Stimulated activated CD4-positive, alpha-beta T cell treated with anti-CD3 and anti-CD28 coated beads, Interleukin-4, amount 100 ng/mL, for 48 hours (primary cell): ENCODE measurements at regions not wholly inside any gene's neighbourhood (a gene's known extent, or its start where the extent isn't known, plus 50 kb on each side); places are given as distances from the start of the nearest gene placed in this dataset.
"Not testable (repeated sequence)": the region's sequence is repeated elsewhere in the genome, so short reads cannot be mapped to it uniquely, and the experiment has no call there.

Experiments
- DNase-seq, 2 donors: peaks; one replicate each; pipeline ENCODE4 v3.0.0-alpha.2; 2020; ENCODE audit warnings: low read depth in 2 of 2

DNA sequence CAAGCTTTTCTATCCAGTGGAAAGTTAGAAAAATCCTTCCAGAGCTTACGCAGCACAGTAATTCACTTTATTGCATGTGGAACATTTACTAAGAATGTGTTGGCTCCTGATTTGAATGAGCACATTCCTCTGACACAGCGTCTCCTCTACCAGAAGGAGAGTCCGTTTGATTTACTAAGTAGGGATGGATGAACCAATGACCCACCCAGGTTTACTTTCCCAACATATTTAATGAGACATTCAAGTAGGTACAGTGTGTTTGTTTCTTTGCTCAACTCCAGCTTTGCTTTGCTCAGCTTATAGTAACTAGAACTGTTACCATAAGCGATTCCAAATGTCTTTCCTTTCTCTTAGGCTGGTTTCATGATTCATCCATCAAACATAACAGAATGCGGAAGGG lies 161.7 kb downstream of the SMARCA1 start:
- no peak for DNase-seq

DNA sequence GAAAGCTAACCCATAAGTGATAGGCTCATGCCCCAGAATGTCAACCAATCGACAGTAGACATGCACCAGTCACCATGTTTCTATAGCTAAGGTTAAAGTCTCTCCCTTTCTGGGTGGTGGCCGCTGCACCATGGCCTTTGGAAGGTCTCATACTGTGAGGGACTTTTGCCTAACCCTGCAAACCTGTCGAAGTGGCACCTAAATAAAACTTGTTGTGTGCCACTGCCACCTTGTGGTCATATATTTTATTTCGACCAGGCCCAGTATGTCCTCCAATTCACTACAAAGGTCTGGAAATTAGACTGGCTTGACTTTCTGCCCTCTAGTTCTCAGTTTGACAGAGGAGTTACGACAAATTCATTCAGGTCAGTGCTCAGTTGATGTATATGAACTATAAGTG lies 163.1 kb downstream of the SMARCA1 start:
- peak; percentile 5 to 10 for DNase-seq

DNA sequence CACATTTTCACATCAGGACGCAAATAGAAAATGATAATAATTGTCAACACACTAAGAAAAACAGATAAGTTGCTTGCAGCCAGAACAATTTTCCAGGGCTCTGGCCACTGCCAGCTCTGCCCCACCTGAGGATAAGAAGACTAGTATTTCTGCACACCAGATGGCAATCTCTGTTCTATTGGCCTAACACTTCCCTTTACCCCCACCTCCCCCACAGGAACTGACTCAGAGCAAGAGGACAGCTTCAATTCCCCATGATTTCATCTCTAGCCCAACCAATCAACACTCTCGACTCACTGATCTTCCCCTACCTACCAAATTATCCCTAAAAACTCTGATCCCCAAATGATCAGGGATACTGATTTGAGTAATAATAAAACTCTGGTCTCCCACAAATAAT lies 164.0 kb downstream of the SMARCA1 start:
- DNase-seq, result no peak

DNA sequence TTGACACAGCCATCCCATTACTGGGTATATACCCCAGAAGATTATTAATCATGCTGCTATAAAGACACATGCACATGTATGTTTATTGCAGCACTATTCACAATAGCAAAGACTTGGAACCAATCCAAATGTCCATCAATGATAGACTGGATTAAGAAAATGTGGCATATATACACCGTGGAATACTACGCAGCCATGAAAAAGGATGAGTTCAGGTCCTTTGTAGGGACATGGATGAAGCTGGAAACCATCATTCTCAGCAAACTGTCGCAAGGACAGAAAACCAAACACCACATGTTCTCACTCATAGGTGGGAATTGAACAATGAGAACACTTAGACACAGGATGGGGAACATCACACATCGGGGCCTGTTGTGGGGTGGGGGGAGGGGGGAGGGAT lies 165.9 kb downstream of the SMARCA1 start:
- not testable (repeated sequence) for DNase-seq

DNA sequence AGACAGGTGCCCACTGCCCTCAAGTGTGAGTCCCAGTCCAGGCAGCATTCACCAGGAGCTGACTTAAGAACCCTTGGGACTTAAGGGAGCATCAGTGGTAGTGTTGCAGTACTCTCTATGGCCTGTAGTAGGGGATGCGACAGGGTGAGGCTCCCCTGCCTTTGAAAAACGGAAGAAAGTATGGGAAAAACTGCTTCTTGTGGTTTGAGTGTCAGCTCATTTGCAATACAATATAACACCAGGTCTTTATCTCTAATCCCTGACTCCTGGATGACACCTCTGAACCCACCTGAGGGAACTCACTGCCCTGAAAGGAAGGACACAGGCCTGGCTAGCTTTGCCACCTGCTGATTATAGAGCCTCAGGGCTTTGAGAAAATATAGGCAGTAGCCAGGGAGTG lies 176.0 kb downstream of the SMARCA1 start:
- DNase-seq, result no peak

DNA sequence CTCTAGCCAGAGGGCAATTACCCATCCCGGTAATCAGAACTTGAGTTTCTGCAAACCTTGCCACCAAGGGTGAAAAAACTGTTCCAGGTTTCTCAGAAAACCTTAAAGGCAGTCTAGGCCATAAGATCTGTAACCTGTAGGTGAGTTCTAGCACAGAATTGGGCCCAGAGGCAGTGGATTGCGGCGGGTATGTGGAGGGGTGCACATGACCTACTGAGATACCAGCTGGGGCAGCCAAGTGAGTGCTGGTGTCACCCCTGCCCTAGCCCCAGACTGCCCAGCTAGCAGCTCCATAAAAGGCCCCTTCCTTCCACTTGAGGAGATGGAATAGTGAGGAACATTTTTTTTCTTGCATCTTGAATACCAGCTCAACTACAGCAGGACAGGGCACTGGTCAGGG lies 176.7 kb downstream of the SMARCA1 start:
- DNase-seq, result no peak

DNA sequence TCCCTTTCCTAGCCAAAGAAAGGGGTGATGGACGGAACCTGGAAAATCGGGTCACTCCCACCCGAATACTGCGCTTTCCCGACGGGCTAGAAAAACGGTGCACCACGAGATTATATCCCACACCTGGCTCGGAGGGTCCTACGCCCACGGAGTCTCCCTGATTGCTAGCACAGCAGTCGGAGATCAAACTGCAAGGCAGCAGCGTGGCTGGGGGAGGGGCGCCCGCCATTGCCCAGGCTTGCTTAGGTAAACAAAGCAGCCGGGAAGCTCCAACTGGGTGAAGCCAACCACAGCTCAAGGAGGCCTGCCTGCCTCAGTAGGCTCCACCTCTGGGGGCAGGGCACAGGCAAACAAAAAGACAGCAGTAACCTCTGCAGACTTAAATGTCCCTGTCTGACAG lies 186.0 kb downstream of the SMARCA1 start:
- DNase-seq, result not testable (repeated sequence)

DNA sequence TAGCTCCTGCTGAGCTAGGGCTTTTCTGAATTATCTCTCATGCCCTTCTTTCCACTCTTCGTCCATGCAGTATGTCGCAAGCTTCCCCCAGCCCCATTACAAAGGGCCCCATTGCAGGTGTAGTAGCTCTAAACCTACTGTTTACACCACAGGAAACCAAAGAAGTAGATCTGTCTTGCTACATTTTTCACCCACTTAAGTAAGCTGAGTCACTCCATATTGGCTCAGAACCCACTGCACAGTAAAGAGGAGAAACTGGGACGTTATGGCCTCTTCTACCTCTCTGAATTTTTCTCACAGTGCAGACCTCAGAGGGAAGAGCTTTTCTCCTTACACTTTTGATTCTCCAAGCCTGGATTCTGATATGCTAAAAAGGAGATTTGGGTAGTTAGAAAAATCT lies 200.2 kb downstream of the SMARCA1 start:
- no peak for DNase-seq

DNA sequence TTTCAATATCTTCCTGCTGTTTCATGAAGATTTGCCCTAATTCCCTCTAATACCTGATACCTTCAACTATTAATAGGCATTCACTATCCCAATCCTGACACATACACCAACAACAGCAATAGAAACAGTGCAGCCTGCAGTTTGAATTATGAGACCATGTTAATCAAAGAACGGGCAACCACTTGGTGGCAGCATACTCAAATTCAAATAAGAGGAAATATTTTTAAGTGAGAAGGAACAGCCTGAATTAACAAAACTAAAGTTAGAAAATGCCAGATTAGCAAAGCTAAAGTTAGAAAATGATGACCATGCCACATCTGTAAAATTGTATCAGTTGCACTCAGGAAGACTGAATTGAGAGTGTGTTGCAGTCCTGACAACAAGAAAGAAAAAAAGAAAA lies 204.9 kb downstream of the SMARCA1 start:
- DNase-seq, result no peak

DNA sequence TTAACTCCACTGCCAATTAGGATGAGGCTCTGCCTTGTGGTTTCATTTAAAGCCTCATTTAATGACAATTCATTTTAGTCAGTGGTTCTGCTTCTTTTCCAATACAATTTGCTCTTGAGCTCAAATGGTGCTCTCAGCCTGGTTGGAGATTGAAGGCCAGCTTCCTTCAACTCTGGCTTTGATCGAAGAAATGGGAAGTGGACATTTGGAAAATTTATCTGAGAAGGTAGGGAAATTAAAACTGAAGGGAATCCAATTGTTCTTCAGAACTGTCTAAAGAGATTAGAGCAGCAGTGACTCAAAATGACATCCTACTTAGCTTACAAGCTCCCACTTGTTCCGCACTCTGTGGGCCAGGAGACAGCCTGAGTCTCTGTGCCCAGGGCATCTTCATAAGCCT lies 206.8 kb downstream of the SMARCA1 start:
- no peak for DNase-seq

DNA sequence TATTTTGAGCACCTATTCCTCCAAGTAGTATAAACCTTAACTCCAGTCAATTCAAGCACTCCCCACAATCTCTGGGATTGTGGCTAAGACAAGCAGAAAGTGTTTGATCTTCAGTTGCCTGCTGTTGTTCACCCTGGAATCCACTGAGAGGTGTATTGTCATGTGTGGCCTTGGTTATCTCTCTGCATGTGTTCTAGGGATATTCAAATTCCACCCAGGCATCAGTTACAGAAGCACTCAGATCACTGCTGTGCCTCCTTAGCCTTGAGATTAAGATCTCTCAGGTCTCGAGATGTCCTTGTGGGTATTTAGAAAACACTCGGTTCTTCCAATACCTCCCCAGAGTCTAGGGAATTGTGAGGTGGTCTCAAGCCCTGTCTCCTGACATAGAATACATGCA lies 213.3 kb downstream of the SMARCA1 start:
- no peak for DNase-seq

DNA sequence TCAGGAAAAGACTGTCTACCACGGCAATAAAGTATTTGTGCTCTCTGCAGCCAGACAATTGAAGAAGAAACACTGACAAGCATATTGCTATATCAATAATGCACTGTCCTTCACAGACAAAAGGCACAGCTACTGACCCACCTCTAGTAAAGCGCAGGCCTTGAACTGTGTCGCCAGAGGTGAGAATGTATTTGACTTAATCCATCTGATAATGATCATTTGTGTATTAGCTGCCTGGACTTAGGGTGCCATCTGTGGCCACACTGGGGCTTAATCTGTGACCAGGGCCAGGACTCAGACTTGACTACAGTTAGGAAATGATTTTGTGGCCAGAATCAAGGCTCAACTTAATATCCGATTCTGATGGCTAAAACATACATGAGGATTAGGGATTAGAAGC lies 260.4 kb downstream of the SMARCA1 start:
- no peak for DNase-seq

DNA sequence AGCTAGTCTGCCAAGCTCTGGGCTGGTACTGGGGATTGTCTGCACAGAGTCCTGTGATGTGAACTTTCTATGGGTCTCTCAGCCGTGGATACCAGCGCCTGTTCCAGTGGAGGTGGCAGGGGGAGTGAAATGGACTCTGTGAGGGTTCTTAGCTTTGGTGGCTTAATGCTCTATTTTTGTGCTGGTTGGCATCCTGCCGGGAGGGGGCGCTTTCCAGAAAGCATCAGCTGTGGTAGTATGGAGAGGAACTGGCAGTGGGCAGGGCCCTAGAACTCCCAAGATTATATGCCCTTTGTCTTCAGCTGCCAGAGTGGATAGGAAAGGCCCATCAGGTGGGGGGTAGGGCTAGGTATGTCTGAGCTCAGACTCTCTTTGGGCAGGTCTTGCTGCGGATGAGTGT lies 267.8 kb downstream of the SMARCA1 start:
- not testable (repeated sequence) for DNase-seq

DNA sequence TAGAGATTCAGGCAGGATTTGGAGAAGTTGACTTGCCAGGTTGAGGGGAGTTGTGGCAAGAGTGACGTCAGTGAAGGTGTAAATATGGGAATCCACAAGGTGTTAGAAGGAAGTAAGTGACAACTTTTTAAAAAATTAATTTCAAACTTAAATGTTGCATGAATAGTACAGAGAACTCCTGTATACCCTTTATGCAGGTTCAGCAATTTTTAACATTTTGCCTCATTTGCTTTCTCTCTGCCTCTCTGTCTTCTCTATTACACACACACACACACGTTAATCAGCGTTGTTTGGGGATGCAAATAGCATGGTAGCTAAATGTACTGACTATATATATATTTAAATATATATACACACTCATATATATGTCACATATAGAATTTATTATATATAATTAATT lies 273.7 kb downstream of the SMARCA1 start:
- no peak for DNase-seq

DNA sequence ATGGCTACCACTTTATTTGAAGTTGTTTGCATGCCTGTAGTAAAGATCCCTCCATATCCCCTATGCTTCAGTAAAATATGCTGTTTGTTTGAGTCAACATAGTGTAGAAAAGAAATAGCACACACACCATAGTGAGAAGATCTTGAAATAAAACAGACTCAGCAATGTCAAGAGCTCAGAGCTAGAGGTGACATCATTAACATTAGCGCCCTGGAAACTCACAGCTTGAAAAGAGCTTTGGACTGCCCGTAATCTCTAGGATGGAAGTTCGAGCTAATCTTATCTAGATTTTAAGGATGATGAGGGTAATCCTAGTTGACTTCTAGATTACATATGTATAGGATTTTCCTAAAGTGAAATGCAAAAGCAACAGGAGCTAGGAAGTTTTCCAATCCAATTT lies 275.6 kb downstream of the SMARCA1 start:
- no peak for DNase-seq

DNA sequence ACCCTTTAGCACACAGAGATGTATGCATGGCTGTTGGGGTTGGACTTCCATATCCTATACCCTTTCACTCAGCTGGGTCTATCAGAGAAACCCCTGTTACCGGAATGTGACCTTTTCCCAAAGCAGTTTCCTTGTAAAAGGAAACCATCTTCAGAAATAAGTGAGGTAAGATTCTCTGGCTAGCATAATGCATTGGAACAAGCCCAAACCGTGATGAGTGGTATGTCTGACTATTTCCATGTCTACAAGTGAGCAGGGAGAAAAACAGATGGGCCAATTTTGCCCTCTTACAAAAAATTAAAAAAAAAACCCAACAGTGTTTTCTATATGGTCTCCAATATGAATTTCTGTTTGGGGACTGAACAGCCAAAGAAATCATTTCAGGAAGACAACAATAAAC lies 283.9 kb downstream of the SMARCA1 start:
- no peak for DNase-seq

DNA sequence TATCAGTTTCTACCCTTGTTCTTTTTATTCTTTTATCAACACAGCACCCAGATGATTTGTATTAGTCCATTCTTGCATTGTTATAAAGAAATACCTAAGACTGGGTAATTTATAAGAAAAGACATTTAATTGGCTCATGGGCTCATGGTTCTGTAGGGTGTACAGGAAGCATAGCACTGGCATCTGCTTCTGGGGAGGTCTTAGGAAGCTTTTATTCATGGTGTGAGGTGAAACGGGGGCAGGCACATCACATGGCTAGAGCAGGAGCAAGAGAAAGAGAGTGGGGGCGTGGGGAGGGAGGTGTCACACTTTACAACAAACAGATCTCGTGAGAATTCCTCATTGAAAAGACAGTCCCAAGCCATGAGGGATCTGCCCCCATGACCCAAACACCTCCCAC lies 285.3 kb downstream of the SMARCA1 start:
- no peak for DNase-seq

DNA sequence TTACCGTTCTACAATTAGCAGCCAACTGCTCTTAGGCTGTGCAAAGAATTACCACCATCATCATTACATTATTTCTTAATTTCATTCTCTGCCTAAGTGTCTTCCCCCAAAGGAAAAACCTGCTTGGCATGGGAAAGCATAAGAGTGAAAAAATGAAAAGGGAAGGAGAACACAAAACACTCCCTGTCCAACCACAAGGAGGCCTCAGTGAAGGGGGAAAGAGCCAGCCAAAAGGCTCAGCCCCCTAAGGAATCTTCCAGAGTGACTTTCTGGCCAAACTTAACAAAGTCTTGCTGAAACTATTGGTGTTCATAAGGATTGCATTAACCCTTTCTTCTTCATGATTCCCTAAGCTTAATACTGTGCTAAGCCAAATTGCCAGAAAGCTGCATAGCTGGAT lies 287.4 kb downstream of the SMARCA1 start:
- no peak for DNase-seq

DNA sequence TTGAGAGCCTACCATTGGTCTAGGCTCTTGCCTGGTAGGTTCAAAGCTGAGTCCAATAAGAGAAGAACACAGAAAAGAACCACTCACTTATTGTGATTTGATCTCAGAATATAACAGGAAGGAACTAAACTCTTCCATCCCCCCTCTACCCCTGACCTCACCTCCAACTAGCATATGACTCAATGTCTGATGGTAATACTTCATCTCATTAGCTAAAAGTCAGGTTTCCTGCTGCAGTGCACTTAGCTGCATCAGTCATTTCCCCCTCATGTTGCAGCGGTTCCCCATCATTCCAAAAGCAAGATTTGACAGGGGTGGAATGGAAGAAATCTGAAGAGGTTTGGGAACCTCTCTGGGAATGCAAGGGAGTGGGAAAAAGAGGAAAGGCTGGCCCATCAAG lies 289.5 kb downstream of the SMARCA1 start:
- no peak for DNase-seq

DNA sequence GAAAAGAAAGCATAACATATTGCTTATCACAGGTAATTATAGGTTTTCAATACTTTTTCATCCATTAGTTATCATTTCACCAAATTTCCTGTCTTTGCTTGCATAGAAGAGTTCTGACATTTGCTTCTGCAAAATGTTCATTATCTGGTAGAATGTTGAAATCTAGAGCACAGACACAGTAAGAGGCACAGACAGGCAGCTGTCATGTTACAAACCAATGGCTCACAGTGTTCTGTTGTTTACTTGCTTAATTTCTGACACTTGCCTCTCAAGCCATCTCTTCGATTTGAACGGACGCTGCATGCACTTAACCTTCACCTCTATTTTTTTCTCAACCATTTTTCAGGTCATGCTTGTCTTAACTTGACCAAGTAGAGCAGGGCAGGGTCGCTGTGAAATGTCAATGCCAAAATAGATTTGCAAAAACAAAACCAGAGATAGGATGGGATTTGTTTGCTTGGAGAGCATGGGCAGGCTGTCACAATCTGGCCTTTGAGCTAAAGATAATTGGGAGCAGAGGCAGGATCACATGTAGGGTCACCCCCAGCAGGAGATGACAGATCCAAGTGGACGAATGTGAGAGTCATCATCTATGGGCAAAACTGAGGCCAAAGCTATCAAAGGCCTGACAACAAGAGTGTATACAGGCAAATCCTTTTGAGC lies 292.3 kb downstream of the SMARCA1 start:
- DNase-seq, result no peak

DNA sequence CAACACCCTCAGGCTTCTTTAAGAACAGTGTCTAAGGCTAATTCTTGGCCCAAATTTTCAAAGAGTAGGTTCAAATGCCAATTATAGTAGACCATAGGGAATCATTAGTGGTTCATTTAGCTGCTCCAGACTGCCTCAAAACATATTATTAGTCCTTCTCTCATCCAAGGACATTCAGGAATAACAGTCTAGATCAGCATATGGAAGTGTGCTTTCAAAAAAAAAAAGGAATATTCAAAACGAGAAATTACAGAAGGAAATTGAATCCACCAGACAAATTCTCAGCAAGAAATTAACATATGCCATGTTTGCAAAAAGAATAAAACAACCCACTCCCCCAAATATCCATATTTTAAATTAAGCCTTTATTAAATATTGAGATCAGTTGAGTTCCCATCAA lies 293.1 kb downstream of the SMARCA1 start:
- no peak for DNase-seq

DNA sequence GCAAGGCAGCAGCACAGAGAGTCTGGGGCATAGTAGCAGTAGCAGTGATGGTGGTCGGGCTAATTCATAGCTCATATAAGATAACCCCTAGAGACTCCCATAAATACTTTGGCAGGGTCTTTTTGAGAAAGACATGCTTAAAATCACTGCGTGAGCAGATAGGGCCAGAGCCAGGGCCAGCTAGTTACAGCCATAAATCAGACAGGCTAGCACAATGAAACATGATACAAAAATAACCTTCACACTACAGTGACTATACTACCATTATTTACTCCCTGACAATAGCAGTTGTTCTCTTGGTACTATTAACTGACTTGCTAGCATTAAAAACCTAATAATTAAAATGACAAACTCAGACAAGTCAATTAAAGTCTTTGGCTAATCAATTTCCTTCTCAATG lies 295.9 kb downstream of the SMARCA1 start:
- DNase-seq, result no peak

DNA sequence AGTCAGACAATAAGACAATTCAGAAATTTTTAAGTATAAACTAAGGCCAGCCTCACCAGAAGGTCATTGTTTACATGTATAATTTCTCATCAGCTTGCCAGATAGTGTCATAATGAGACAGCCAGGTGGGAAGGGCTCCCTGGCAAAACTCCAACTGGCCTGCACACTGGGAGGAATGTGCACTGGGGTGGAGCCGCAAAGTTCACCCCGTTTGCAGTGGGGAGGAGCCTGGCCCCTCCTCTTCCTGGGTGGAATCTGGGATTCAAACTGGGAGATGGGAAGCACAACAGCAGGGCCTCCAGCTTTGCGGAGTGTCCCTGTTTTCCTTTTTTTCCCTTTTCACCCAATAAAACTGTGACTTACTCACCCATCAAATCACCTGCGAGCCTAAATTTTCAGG lies 329.9 kb downstream of the SMARCA1 start:
- no peak for DNase-seq

DNA sequence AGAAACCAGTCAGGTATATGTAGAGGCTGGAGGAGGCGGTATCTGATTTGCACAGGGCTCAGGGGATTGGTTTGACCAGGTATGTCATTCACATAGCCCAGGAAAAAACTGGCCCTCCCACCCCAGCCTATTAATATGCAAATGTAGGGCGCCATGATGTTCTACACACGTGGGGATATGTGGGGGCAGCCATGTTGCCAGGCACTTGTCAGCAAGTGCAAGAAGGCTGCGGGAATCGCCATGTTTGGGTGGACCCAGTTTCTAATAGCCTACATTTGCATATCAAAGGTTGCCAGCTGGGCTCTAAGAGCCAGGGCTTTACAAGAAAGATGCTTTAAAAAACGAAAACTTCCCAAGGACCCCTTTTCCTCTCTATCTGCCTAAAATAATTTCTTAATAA lies 335.1 kb downstream of the SMARCA1 start:
- no peak for DNase-seq

DNA sequence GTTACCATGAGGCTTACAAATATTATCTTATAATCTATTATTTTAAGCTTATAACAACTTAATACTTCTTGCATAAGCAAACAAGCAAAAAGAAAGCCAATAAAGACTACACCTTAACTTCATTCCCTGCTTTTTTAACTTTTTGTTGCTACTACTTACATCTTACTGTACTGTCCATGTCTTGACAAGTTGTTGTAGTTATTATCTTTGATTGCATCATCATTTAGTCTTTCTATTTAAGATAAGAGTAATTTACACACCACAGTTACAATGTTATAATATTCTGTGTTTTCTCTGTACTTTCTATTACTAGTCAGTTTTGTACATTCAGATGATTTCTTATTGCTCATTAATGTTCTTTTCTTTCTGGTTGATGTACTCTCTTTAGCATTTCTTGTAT lies 346.6 kb downstream of the SMARCA1 start:
- DNase-seq, result no peak
